Stimulated activated CD8-positive, alpha-beta memory T cell treated with anti-CD3 and anti-CD28 coated beads, Interleukin-7, amount 100 ng/mL, for 48 hours (primary cell): ENCODE measurements at regions not wholly inside any gene's neighbourhood (a gene's known extent, or its start where the extent isn't known, plus 50 kb on each side); places are given as distances from the start of the nearest gene placed in this dataset.
"Not testable (repeated sequence)": the region's sequence is repeated elsewhere in the genome, so short reads cannot be mapped to it uniquely, and the experiment has no call there.

ENCODE experiments used
- DNase-seq, 2 donors: peaks; one replicate each; pipeline ENCODE4 v3.0.0-alpha.2; 2020; ENCODE audit warnings: low read depth in 1 of 2; ENCODE audit errors: extremely low read depth in 1 of 2

GRCh38 chr20:33908336-33908735, 85.4 kb upstream of the RALY start:
- DNase-seq = no peak

- DNase-seq = no peak
Measured at GRCh38 chr20:33908868-33909267, 84.8 kb upstream of the RALY start.

- DNase-seq = no peak
Measured at GRCh38 chr20:33909331-33909921, 84.3 kb upstream of the RALY start.

GRCh38 chr20:33910056-33910455, 83.7 kb upstream of the RALY start:
- no peak for DNase-seq

- no peak for DNase-seq
Measured at GRCh38 chr20:33910529-33911327, 83.0 kb upstream of the RALY start.

- DNase-seq = peak in 1 of 2 donors; percentile 17
Measured at GRCh38 chr20:33914919-33915318, 78.8 kb upstream of the RALY start.

GRCh38 chr20:33915726-33916331, 77.9 kb upstream of the RALY start:
- DNase-seq = peak; percentile 7 to 22

- DNase-seq = no peak
Measured at GRCh38 chr20:33916768-33917167, 76.9 kb upstream of the RALY start.

- no peak for DNase-seq
Measured at GRCh38 chr20:33917831-33918525, 75.7 kb upstream of the RALY start.

GRCh38 chr20:33918662-33919061, 75.0 kb upstream of the RALY start:
- no peak for DNase-seq

GRCh38 chr20:33919653-33920052, 74.1 kb upstream of the RALY start:
- no peak for DNase-seq

- no peak for DNase-seq
Measured at GRCh38 chr20:33922224-33922623, 71.5 kb upstream of the RALY start.

GRCh38 chr20:33923740-33924139, 70.0 kb upstream of the RALY start:
- DNase-seq = no peak

- DNase-seq = no peak
Measured at GRCh38 chr20:33925867-33926266, 67.8 kb upstream of the RALY start.

GRCh38 chr20:33926425-33926824, 67.3 kb upstream of the RALY start:
- no peak for DNase-seq

- DNase-seq = no peak
Measured at GRCh38 chr20:33927724-33928123, 66.0 kb upstream of the RALY start.

GRCh38 chr20:33929917-33930316, 63.8 kb upstream of the RALY start:
- no peak for DNase-seq

- DNase-seq = peak; percentile 22 to 32
Measured at GRCh38 chr20:33933469-33933909, 60.2 kb upstream of the RALY start.

- DNase-seq = no peak
Measured at GRCh38 chr20:33936656-33937055, 57.1 kb upstream of the RALY start.

- not testable (repeated sequence) for DNase-seq
Measured at GRCh38 chr20:33939031-33939430, 54.7 kb upstream of the RALY start.

GRCh38 chr20:33940666-33941065, 53.0 kb upstream of the RALY start:
- DNase-seq = no peak
